GM12891 (cell line): ENCODE measurements at regions not wholly inside any gene's neighbourhood (a gene's known extent, or its start where the extent isn't known, plus 50 kb on each side); places are given as distances from the start of the nearest gene placed in this dataset.

ENCODE experiments used
- POLR2A ChIP-seq: IDR thresholded peaks from 2 replicates; pipeline ENCODE4 v1.6.1; 2011; ENCODE audit warnings: low read depth, low read length, control low read depth
- SPI1 ChIP-seq: IDR thresholded peaks from 2 replicates; pipeline ENCODE4 v1.6.1; 2011; ENCODE audit warnings: low read depth, low read length, control low read depth

DNA sequence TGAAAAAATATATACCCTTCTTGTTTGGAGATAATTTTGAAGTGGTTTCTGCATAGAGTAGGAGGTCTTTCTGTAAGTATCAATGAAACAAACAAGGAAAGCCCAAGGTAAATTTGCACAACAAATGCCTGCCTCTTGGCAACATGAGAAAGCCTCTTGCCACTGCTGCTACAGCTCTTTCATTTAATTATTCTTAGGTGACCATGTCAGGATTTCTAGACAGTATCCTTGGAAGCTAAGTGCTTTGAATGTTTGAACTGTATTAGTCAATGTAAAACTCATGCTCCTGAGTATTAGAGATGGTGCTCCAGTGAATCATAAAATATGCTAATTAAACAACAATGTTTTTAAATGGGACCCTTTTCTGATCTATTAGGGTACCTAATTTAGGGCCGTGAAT is 81.2 kb upstream of the ITGB1 start:
- TF ChIP-seq POLR2A: no peak
- TF ChIP-seq SPI1: no peak
